Endodermal cell (in vitro differentiated cells): ENCODE measurements at regions not wholly inside any gene's neighbourhood (a gene's known extent, or its start where the extent isn't known, plus 50 kb on each side); places are given as distances from the start of the nearest gene placed in this dataset.

Experiments
- DNase-seq: peaks from one replicate; pipeline ENCODE4 v3.0.0-alpha.2; 2017
- H3K27ac ChIP-seq: 2 replicates; pipeline ENCODE4 v1.5.1; 2013; ENCODE audit warnings: mild to moderate bottlenecking, low read depth, low read length, moderate library complexity
- H3K27me3 ChIP-seq: 2 replicates; pipeline ENCODE4 v1.6.1; 2013; ENCODE audit warnings: mild to moderate bottlenecking, low read length, moderate library complexity; ENCODE audit not compliant: insufficient read depth, control insufficient read depth, poor library complexity, severe bottlenecking
- H3K36me3 ChIP-seq: 2 replicates; pipeline ENCODE4 v1.7.0; 2013; ENCODE audit warnings: mild to moderate bottlenecking, low read length, moderate library complexity; ENCODE audit not compliant: control insufficient read depth, insufficient read depth
- H3K4me1 ChIP-seq: one replicate; pipeline ENCODE4 v1.7.0; 2013; ENCODE audit warnings: low read length; ENCODE audit not compliant: control insufficient read depth, insufficient read depth
- H3K4me3 ChIP-seq: 2 replicates; pipeline ENCODE4 v1.5.1; 2013; ENCODE audit warnings: mild to moderate bottlenecking, low read length, moderate library complexity
- H3K9ac ChIP-seq: 2 replicates; pipeline ENCODE4 v1.6.1; 2013; ENCODE audit warnings: mild to moderate bottlenecking, low read length, moderate library complexity; ENCODE audit not compliant: poor library complexity, severe bottlenecking; ENCODE audit errors: extremely low read depth
- H3K9me3 ChIP-seq: 2 replicates; pipeline ENCODE4 v1.6.1; 2013; ENCODE audit warnings: mild to moderate bottlenecking, low read length, moderate library complexity; ENCODE audit not compliant: control insufficient read depth
- H3K27ac Mint-ChIP-seq: 2 replicates; pipeline ENCODE4 v1.8.0; 2020; ENCODE audit warnings: mixed read lengths
- H3K27me3 Mint-ChIP-seq: 2 replicates; pipeline ENCODE4 v1.8.0; 2021; ENCODE audit warnings: mild to moderate bottlenecking, mixed read lengths; ENCODE audit not compliant: insufficient read depth
- H3K36me3 Mint-ChIP-seq: 2 replicates; pipeline ENCODE4 v1.8.0; 2020; ENCODE audit warnings: low read depth, mixed read lengths
- H3K4me1 Mint-ChIP-seq: 2 replicates; pipeline ENCODE4 v1.8.0; 2020; ENCODE audit warnings: mixed read lengths
- H3K4me3 Mint-ChIP-seq: 2 replicates; pipeline ENCODE4 v1.8.0; 2020; ENCODE audit warnings: mild to moderate bottlenecking, moderate library complexity, mixed read lengths
- H3K9me3 Mint-ChIP-seq: 2 replicates; pipeline ENCODE4 v1.8.0; 2020; ENCODE audit warnings: mild to moderate bottlenecking, mixed read lengths
- CTCF ChIP-seq: fragments of 200-600 bp; sonication (generic); conservative IDR thresholded peaks from 2 replicates; pipeline ENCODE4 v1.5.0; 2021; ENCODE audit warnings: antibody characterized with exemption, mild to moderate bottlenecking
- WGBS, 2 experiments: methylation state at CpG; one replicate each; pipeline versions ENCODE4 v1.1.5 to v1.1.7; 2013; ENCODE audit warnings: missing lambda C conversion rate in 2 of 2, mixed read lengths in 1 of 2; ENCODE audit not compliant: insufficient coverage in 1 of 2, insufficient read length in 1 of 2; 5-methylcytosine and 5-hydroxymethylcytosine counted together

DNA sequence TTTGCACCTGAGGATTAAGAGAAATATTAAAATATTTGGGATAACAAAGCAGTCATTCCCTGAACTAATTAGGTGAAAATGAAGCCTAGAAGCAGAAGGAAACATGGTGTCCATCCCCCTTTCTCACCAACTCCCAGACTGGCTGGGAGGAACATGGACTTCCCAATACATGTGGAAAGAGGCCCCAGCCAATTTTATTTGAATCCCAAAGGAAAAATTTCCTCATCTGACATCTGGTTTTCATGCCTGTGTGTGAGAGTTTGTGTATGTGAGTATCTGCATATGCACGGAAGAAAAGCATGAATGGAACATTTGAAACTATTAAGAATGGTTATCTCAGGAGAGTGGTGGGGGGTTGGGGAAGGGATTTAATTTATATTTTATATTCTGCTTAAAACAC lies 84.3 kb downstream of the COPS8 start:
- WGBS, 2 experiments = 95% methylated on average over 1 of the region's 1 CpG; no CpG with 5 or more reads in 1 of the 2 experiments
- H3K27me3 Mint-ChIP-seq = no peaks in the 10 kb centered on the region

GRCh38 chr2:237171396-237171795 lies 85.7 kb downstream of the COPS8 start:
- peaks cover 24% of the 10 kb centered on the region for H3K9me3 Mint-ChIP-seq
- no peak for TF ChIP-seq CTCF
- DNase-seq = no peak
- no peaks in the 10 kb centered on the region for H3K27me3 Mint-ChIP-seq
- no peaks in the 10 kb centered on the region for H3K27me3 ChIP-seq
- no peak overlapping the region for H3K4me3 ChIP-seq
- H3K27ac Mint-ChIP-seq = no peak overlapping the region
- no peaks in the 10 kb centered on the region for H3K36me3 Mint-ChIP-seq
- 84 to 85% methylated on average over 7 to 8 of the region's 8 CpGs for WGBS, 2 experiments
- no peak overlapping the region for H3K27ac ChIP-seq
- no peak overlapping the region for H3K9ac ChIP-seq
- peaks cover 20% of the 10 kb centered on the region for H3K9me3 ChIP-seq
- no peaks in the 10 kb centered on the region for H3K4me1 Mint-ChIP-seq
- H3K36me3 ChIP-seq = no peaks in the 10 kb centered on the region
- no peak overlapping the region for H3K4me3 Mint-ChIP-seq
- H3K4me1 ChIP-seq = no peaks in the 10 kb centered on the region

More for the DNA sequence above, 84.3 kb downstream of the COPS8 start:
- H3K4me1 ChIP-seq = no peaks in the 10 kb centered on the region
- Mint-ChIP-seq H3K27ac (no peak overlapping the region), H3K4me3 (no peak overlapping the region), H3K36me3 (no peaks in the 10 kb centered on the region), H3K4me1 (no peaks in the 10 kb centered on the region), H3K9me3 (peaks cover 24% of the 10 kb centered on the region)
- H3K9ac ChIP-seq = no peak overlapping the region
- no peak for DNase-seq
- H3K27me3 ChIP-seq = no peaks in the 10 kb centered on the region
- no peak overlapping the region for H3K27ac ChIP-seq
- no peak for TF ChIP-seq CTCF
- H3K9me3 ChIP-seq = peaks cover 20% of the 10 kb centered on the region
- H3K36me3 ChIP-seq = no peaks in the 10 kb centered on the region
- no peak overlapping the region for H3K4me3 ChIP-seq

GRCh38 chr2:237171881-237172280 lies 86.2 kb downstream of the COPS8 start:
- no peaks in the 10 kb centered on the region for H3K36me3 Mint-ChIP-seq
- H3K4me3 Mint-ChIP-seq = no peak overlapping the region
- no peak overlapping the region for H3K9ac ChIP-seq

More at GRCh38 chr2:237171881-237172280, 86.2 kb downstream of the COPS8 start:
- Histone ChIP-seq H3K36me3 (no peaks in the 10 kb centered on the region), H3K27ac (no peak overlapping the region), H3K9me3 (peaks cover 20% of the 10 kb centered on the region), H3K4me1 (no peaks in the 10 kb centered on the region), H3K4me3 (no peak overlapping the region), H3K27me3 (no peaks in the 10 kb centered on the region)
- TF ChIP-seq CTCF = no peak
- no peaks in the 10 kb centered on the region for H3K27me3 Mint-ChIP-seq
- 94 to 98% methylated on average over 4 of the region's 4 CpGs for WGBS, 2 experiments
- no peaks in the 10 kb centered on the region for H3K4me1 Mint-ChIP-seq
- H3K27ac Mint-ChIP-seq = no peak overlapping the region
- H3K9me3 Mint-ChIP-seq = peaks cover 24% of the 10 kb centered on the region
- no peak for DNase-seq
